ENCODE measurements at regions not wholly inside any gene's neighbourhood (a gene's known extent, or its start where the extent isn't known, plus 50 kb on each side); places are given as distances from the start of the nearest gene placed in this dataset.
"Not testable (repeated sequence)": the region's sequence is repeated elsewhere in the genome, so short reads cannot be mapped to it uniquely, and the experiment has no call there.

DNA sequence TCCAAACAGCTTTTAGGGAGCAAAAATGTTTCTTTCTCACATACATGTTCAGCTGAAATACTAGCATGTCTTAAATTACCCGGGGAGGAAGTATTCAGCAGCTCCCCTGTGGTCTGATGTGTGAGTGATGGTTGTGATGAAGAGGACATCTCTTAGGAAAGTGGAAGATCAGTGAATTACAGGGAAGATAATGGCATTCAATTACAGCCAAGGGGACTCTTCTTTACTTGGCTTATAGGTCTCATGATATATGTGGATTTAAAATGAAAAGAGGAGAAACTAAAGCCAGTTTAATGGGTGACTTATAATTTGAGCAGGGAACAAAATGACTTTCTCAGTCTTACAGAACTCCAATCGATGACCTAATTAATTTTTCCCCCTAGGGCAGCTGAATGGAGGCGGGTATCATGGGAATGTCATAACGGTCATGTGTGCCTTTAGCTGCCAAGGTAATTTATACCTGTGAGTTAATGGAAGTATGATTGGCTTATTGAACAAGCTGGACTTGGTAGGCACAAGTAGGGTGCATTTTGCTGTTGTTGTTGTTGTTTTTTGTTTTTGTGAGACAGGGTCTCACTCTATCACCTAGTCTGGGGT lies 198.8 kb downstream of the HIPK3 start:
- DNase-seq = no peak

DNA sequence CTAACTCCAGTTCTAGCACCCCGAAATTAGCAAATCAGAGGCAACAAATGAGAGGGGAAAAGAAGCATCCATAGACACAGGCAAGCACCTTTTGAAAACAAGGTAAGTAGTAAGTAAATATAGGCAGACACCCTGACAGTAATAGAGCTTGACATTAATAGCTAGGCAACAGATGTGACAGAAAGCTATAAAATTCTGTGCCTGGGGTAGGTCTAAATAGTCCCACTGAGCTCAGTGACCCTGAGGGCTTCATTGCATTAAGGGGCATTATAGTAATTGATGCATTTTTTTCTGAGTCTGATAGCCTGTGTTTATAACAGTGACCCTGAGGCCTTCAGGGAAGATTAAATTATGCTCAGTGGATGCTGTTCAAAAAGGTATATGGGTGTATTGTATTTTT lies 197.1 kb downstream of the HIPK3 start:
- no peak for DNase-seq

DNA sequence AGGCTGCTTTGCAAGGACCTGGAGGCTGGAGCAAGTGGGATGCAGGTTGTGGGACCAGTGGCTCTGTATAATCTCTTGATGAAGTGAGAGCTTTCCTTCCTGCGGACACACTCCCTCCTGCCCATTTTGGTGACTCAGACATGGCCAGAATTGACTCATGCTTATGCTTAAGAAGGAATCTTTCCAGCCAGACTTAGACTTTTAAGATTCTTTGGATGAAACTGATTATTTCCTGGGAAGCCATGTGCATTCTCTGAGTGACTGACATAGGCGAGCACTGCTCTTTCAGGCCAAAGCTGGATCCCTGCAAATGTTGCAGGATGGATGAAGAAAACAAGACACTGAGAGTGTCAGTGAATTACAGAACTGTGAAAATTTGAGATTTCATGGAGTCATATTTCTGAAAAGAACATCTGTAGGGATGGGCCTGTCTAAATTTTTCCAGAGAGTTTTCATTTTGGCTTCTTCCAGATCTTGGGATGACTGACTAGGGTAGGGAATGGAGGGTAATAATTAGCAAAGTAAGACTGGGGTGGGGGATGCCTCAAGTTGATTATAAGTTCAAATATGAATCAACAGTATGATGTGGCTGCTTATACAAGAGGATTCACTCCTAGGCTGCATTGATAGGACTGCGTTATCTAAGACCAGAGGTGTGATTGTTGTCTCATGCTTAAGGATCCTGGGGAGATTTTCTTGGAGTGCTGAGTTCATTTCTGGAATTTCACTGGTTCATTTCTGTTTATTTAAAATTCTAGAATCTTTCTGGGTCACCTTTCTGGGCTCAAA lies 195.8 kb downstream of the HIPK3 start:
- DNase-seq = no peak

DNA sequence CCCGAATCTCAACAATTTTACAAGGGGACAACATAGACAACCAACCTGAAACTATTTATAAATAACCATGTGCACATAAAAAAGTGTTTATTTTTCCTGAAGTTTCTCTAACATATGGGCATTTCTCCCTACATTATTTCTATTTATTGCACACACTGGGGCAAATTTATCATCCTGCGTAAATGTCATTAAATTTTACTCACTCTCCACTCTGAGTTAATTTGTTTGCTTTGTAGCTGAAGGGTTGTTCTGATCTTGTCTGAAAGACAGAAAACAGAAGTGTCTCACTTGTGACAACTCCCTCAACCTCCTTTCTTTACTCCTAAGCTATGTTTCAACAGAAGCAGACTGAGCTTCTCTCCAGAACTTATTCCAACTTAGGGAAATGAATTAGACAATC lies 194.2 kb downstream of the HIPK3 start:
- DNase-seq = no peak

DNA sequence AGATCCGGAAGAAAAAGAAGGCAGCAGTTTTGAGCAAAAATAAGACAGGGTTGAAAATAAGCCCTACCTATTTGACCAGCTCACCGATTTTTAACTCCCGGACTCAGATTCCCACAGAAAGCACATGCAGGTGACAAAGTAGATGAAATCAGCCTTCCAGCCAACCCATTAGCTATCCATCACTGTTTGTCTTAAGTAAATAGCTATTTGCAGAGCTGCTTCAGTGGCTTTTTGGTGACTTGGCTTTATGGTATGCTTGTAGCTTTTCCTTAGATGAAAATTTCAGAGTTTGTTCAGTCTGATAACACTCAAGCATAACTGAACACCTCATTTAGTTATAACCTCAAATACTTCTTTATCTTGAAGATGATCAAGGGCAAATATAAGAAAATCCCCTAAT lies 192.6 kb downstream of the HIPK3 start:
- DNase-seq = no peak

DNA sequence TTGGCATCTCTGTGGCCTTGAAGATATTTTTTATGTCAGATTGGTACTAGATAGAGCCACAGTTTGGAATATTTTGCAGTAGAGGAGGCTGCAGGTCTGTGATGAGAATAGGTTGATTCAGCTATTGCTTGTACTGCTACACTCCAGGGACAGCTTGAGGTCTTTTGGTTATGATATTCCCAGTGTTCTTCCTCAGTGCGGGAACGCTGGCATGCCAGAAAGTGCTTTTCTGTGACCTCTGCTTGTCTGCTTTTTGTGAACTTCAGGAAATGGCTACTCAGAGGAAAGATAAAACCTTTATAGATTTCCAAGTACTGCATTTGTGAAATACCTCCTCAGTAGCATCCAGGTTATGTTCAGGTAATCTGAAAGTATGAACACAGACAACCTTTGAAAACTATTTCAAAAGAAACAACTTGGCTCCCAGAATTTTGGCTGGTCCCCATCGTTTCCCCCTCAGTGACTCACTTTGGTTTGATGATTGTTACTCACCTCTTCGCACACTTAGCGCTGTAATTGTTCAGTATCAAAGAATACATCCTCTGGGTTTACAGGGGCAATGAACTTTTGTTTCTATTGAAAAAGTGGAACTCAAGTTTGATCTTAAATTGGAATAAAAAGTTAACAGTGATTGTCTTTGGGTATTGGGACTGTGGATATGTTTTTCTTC lies 191.4 kb downstream of the HIPK3 start:
- no peak for DNase-seq

DNA sequence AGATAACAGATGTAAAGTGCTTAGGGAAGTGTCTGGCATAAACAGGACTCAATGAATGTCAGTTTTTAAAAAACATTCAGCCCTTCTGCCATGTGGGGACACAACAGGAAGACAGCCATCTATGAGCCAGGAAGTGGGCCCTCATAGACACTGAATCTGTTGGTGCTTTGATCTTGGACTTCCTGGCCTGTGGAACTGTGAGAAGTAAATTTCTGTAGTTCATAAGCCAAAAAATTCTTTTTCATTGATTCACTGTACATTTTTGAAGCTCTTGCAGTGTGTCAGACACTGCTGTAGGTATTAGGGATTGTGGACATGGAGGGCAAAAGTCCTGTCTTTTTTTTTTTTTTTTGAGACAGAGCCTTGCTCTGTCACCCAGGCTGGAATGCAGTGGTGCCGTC lies 188.6 kb downstream of the HIPK3 start:
- no peak for DNase-seq

DNA sequence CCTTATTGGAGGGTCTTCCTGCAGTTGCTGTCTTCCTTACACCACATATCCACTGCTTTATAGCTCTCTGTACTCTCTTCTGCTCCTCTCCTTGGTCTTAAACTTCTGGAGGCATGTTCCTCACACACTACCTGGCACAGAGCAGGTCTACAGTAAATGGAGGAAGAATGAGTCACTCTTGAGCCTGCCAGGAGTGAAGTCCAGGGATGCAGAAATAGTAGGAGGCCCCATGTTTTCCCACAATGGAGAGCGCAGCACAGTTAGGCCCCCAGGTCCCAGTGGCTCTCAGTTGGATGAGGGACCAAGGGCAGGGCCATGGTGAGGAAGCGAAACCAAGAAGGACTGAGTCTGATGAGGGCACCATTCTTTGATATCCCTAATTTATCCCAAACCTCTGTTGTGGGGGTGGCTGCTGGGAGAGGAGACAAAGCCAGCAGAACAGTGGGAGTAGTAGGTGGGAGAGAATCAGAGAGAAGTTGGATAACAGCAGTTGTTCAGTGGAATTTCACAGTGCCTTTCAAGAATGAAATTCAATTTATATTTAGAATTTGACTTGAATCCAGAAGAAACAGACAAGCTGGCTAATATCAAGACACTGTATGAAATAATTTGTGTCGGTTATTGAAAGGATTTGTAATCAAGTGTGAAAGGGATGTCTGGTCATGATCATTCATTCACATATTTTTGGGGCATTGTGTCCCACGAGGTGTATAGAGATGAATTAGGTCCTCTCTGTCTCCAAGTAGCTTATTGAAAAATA lies 187.8 kb downstream of the HIPK3 start:
- no peak for DNase-seq

DNA sequence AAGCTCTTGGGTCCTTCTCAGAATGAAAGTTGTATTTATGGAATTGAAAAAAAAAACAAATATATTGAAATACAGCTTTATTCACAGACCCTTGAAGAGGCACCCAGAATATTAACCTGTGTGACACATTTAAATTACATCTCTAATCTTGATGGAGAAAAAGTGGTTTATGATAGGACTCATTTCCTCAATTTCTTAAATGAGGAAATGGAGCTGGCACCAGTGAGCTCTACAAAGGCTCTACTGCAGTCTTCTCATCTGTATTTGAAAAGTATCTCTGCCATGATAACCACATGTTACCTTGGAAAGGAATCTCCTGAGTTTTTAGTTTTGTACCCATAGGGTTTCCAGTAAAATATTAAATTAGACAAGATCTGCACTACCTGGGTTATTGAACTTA lies 186.5 kb downstream of the HIPK3 start:
- DNase-seq = no peak

DNA sequence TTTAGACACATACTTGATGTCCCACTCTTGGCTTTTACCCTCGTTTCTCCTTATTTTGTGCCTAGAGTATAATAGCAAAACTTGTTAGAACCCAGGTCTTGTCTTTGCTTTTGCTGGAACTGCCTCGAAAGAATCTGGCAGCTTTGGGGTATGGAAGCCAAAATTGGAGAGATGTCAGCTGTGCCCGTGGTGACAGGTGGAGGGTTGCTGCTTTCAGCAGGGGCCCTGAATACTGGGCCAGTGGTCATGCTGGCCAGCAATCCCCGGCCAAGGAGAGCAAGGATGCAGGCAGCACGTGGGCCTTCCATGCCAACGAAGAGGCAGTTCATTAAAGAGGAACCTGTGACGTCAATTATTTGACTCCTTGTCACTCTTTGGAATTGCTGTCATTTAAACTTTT lies 181.1 kb downstream of the HIPK3 start:
- DNase-seq = no peak

DNA sequence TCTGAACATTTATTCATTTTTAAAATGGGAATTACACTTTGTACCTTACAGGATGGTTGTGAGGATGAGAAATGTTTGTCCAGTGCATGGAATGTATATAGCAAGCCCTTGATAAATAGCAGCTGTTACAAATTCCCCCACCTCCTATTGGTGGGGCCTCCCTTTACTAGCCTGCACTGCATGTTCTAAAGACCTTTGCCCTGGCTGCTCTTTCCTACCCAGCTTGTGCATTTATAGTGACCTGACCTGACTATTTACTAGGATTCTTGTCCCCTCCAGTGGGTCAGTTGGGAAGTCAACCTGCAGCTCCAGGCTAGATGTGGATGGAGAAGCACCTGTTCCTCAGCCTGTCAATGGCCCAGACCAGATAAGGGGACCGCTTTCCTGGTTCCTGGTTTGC lies 180.3 kb downstream of the HIPK3 start:
- no peak for DNase-seq

DNA sequence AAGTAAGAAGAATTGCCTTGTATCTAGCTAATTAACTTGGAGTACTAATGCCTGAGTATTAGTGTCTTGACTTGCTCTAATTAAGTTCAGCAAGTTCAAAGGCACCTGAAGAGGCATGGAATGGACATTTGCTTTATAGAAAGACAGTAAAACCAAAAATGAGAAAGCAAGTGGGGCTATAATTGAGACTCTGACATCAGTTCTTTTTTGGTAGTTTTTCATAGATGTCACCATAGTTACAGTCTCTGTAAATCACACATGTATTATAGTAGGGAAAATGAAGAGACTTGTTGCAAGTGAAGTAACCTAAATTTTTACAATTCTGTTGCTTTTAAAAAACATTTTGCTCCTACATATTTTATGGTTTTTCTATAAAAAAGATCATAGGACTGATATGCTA lies 178.0 kb downstream of the HIPK3 start:
- DNase-seq = no peak

DNA sequence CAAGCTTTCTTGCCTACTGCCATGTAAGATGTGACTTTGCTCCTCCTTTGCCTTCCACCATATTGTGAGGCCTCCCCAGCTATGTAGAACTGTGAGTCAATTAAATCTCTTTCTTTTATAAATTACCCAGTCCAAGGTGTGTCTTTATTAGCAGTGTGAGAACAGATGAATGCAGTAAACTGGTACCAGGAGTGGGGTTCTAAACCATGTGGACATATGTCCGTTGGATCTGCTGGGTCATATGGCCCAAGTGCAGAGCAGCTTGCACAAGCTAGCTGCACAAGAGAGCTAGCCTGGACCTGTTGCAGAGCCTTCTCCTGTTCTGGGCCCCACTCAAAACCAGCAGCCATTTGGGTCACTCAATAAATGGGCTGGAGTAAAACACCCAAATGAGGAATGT lies 177.1 kb downstream of the HIPK3 start:
- DNase-seq = no peak

DNA sequence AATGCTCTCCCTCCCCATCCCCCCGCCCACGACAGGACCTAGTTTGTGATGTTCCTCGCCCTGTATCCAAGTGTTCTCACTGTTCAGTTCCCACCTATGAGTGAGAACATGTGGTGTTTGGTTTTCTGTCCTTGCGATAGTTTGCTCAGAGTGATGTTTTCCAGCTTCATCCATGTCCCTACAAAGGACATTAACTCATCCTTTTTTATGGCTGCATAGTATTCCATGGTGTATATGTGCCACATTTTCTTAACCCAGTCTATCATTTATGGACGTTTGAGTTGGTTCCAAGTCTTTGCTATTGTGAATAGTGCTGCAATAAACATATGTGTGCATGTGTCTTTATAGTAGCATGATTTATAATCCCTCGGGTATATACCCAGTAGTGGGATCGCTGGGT lies 171.3 kb downstream of the HIPK3 start:
- not testable (repeated sequence) for DNase-seq

DNA sequence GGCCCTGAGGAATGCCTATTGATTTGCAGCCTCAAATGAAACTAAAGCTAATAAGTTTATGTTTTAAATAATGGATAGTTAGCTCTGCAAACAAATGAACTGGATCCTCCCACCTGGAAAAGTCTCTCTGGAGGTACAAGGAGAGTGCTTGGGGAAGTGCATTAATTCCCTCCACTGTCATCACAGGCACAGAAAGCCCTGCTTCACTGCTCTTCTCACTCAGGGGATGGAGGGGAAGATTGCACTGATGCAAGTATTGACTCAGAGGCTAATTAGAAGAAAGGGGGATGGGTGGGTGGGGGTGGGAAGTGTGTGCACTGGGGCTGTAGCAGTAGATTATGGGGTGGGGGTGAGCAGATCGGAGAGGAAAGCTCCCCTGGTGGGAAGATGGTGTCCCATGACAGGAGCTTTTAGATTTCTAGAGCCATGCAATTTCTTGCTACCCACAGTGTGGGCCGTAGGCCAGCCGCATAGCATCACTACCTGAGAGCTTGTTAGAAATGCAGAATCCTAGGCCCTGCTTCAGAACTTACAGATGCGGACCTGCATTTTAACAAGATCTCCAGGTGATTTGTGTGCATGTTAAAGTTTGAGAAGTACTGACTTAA lies 163.9 kb downstream of the HIPK3 start:
- no peak for DNase-seq

DNA sequence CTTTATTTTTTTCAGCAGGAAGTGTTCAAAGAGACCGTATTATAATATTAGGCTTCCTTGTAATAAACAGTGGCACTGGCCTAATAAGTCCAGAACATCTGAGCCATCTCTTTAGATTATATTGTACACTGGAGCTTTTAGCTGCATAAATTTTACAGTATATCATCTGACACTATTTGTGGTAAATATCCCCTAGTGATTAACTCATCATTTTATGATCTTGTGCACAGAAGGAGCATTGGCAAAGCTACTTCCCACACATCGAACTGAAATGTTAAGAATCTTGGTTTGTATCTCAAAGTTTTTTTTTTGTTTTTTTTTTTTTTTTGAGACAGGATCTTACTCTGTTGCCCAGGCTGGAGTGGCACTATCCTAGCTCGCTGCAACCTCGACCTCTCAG lies 162.7 kb downstream of the HIPK3 start:
- DNase-seq = no peak

DNA sequence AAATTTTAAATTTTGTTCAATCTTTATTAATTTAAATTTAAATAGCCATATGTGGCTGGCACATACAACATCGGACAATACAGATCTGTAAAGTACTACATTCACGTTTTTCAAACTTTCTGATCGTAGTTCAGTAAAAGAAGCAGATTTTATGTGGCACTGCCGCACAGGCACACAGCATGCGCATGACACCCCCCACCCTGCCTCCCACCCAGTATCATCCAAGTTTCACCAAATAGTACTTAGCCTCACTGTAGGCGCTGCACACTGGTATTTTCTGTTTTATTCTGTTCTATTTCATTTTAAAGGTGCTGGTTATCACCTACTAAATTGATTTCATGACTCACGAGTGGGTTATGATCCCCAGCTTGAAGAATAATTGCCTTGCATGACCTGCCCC lies 159.9 kb downstream of the HIPK3 start:
- DNase-seq = no peak

DNA sequence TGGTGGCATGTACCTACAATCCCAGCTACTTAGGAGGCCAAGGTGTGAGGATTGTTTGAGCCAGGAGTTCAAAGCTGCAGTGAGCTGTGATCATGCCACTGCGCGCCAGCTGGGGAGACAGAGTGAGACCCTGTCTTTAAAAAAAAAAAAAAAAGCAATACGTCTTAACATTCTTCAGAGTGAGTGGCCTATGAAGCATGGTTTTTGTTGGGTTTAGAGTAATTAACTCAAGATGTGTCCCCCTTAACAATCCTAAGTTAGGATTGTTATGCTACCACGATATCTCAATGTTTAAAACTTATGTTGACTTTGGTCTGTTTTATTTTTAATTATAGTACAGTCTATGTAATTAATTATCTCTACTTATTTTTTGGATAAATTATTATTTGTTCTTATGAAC lies 156.1 kb downstream of the HIPK3 start:
- no peak for DNase-seq

DNA sequence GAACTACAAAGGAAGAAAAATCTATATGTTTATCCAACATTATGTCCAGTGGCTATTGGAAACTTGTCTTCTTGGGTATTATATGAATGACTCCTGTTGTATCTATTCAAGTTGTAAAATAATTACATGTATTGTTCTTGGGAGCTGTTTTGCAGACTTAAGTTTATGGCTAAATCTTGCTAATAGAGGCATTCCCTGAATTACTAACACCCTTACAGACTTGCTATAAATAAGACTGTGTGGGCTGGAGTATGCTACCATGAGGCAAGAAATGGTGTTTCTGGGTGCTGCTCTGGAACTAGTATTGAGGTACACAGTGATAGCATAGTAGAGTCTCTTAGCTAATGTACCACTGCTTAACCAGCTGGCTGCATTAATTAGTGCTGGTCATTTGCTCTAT lies 155.1 kb downstream of the HIPK3 start:
- DNase-seq = no peak

DNA sequence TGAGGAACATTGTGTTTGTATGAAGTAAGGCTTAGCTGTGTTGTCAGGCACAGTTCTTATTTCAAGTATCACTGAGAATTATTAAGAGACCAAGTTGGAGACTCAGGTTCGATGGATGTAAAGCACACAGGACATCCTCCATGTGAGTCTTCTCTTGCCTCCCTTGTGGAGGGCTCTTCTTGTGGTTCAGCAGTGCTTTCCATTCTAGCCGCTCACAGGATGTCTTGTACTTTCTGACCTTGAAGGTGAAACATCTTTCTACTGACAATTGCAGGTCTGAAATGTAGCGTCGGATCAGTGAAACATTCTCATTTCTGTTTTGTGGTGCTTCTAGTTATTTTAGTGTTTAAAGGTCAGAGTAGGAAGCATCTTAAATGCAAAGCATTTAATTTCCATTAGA lies 154.6 kb downstream of the HIPK3 start:
- no peak for DNase-seq

DNA sequence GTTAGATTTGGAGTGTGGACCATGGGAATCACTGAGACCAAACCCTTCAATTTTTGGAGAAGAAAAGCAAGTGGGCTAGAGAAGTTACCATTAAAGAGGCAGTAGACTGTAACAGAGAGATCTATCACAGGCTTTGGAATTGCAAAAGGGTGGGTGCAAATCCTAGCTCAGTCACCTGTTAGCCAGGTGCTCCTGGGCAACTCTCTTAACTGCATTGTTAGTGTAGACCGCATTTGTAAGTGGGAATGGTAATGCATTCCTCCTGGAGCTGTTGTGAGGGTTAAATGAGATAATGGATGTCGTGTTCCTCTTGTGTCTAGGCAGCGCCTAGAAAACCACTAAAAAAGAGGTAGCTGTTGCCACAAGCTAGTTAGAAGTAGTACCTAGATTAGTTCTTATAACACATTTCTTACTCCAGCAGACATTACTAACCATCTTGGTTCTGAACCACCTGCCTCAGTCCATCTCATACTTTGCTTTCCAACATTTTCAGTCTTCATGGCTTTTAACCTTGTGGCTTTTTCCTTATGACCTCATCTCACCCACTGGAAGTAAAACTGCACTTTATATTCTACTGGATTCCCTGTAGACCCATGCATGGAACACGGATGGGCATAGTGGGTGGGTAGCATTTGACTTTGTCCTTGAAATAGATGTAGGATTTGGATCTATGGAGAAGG lies 153.0 kb downstream of the HIPK3 start:
- no peak for DNase-seq

Data from activated effector memory CD4-positive, alpha-beta T cell treated with anti-CD3 and anti-CD28 coated beads, Interleukin-2, amount 50 U/mL, for 16 hours (primary cell).